A549 (cell line): ENCODE measurements at regions not wholly inside any gene's neighbourhood (a gene's known extent, or its start where the extent isn't known, plus 50 kb on each side); places are given as distances from the start of the nearest gene placed in this dataset.

Experiments
- ATAC-seq, 2 experiments: fragments of 200-7000 bp in 1 of 2; fragments of >200 bp in 1 of 2; cut with Nextera tagmentation in 1 of 2; cut with Tn5 transposase in 1 of 2; 3 replicates each; pipeline versions ENCODE4 v1.8.0 to v1.9.1; 2018 to 2020; ENCODE audit warnings: mild to moderate bottlenecking in 1 of 2, moderate library complexity in 1 of 2
- CTCF ChIA-PET: fragments of 300-600 bp; sonication (Branson Sonifier 250); formaldehyde crosslinking; extraction: SDS; loops from one replicate; lab custom pipeline; 2021; ENCODE audit warnings: antibody characterized with exemption, inconsistent platforms; lab: Yijun Ruan, JAX
- POLR2A ChIA-PET: fragments of 350-600 bp; formaldehyde crosslinking; extraction: SDS; loops from one replicate; lab custom pipeline; 2021; ENCODE audit warnings: antibody characterized with exemption, inconsistent platforms; lab: Yijun Ruan, JAX
- DNase-seq, 2 experiments: peaks; one replicate each; pipeline versions ENCODE4 v3.0.0 to v3.0.0-alpha.2; 2011 to 2016; ENCODE audit warnings: low read depth in 1 of 2, low spot score in 1 of 2
- FAIRE-seq: peaks from 2 replicates; lab custom pipeline; 2011; peaks lifted over from hg19 to GRCh38; lab: Jason Lieb, UNC
- H3K27ac ChIP-seq, 2 experiments: fragments of >200 bp; sonication (Bioruptor Twin); formaldehyde crosslinking; 3 replicates each; pipeline ENCODE4 v1.5.1; 2016 to 2017
- H3K4me1 ChIP-seq: fragments of >200 bp; sonication (Bioruptor Twin); formaldehyde crosslinking; 3 replicates; pipeline ENCODE4 v1.6.1; 2016
- H3K4me2 ChIP-seq: fragments of >200 bp; sonication (Bioruptor Twin); formaldehyde crosslinking; 3 replicates; pipeline ENCODE4 v1.6.1; 2016
- H3K4me3 ChIP-seq: fragments of >200 bp; sonication (Bioruptor Twin); formaldehyde crosslinking; 3 replicates; pipeline ENCODE4 v1.5.1; 2016
- H3K9me3 ChIP-seq: fragments of >200 bp; sonication (Bioruptor Twin); formaldehyde crosslinking; 3 replicates; pipeline ENCODE4 v1.6.1; 2016
- BCL3 ChIP-seq: fragments of >200 bp; sonication (Bioruptor Twin); formaldehyde crosslinking; IDR thresholded peaks from 3 replicates; pipeline ENCODE4 v1.6.1; 2016
- BHLHE40 ChIP-seq: IDR thresholded peaks from 2 replicates; pipeline ENCODE4 v1.6.1; 2012; ENCODE audit warnings: low read depth, low read length, inconsistent platforms
- CBX8 ChIP-seq: fragments of 200-600 bp; sonication (generic); IDR thresholded peaks from 2 replicates; pipeline ENCODE4 v1.6.1; 2016
- CHD2 ChIP-seq: fragments of 150-350 bp; IDR thresholded peaks from 2 replicates; pipeline ENCODE4 v1.6.1; 2014; ENCODE audit warnings: low read length; ENCODE audit not compliant: partially characterized antibody
- CHD4 ChIP-seq: fragments of 200-600 bp; sonication (generic); IDR thresholded peaks from 2 replicates; pipeline ENCODE4 v1.6.1; 2016; ENCODE audit warnings: antibody characterized with exemption, mild to moderate bottlenecking, borderline replicate concordance
- EHF ChIP-seq: fragments of 250-450 bp; sonication (Bioruptor Pico); IDR thresholded peaks from 2 replicates; pipeline ENCODE4 v1.5.0; 2020; ENCODE audit warnings: mild to moderate bottlenecking
- EHMT2 ChIP-seq: fragments of 200-600 bp; sonication (generic); IDR thresholded peaks from 2 replicates; pipeline ENCODE4 v1.6.1; 2016; ENCODE audit warnings: antibody characterized with exemption, low read depth, mild to moderate bottlenecking, moderate library complexity
- FOSB ChIP-seq: fragments of 250-450 bp; sonication (Bioruptor Pico); IDR thresholded peaks from 2 replicates; pipeline ENCODE4 v1.5.0; 2020; ENCODE audit warnings: mild to moderate bottlenecking, moderate library complexity
- FOXS1 ChIP-seq: fragments of 250-450 bp; sonication (Bioruptor Pico); IDR thresholded peaks from 2 replicates; pipeline ENCODE4 v1.5.0; 2020; ENCODE audit warnings: mild to moderate bottlenecking, moderate library complexity
- HOXB5 ChIP-seq: fragments of 250-450 bp; sonication (Bioruptor Pico); IDR thresholded peaks from 2 replicates; pipeline ENCODE4 v1.5.0; 2020; ENCODE audit warnings: mild to moderate bottlenecking, moderate library complexity
- JUNB ChIP-seq: fragments of >200 bp; sonication (Bioruptor Twin); formaldehyde crosslinking; IDR thresholded peaks from 2 replicates; pipeline ENCODE4 v1.6.1; 2016
- KDM5A ChIP-seq: fragments of 200-600 bp; sonication (generic); IDR thresholded peaks from 2 replicates; pipeline ENCODE4 v1.6.1; 2016; ENCODE audit warnings: antibody characterized with exemption, mild to moderate bottlenecking
- MAFK ChIP-seq: fragments of 450-650 bp; IDR thresholded peaks from 2 replicates; pipeline ENCODE4 v1.6.1; 2014; ENCODE audit not compliant: partially characterized antibody
- MYC ChIP-seq: IDR thresholded peaks from 2 replicates; pipeline ENCODE4 v1.6.1; 2012; ENCODE audit warnings: mild to moderate bottlenecking, inconsistent platforms, low read length, improper control_type of control experiment, borderline replicate concordance
- NFE2L2 ChIP-seq: fragments of 150-350 bp; conservative IDR thresholded peaks from 2 replicates; pipeline ENCODE4 v1.6.1; 2014; ENCODE audit warnings: low read length
- NR3C1 ChIP-seq: fragments of >200 bp; sonication (Bioruptor Twin); formaldehyde crosslinking; IDR thresholded peaks from 3 replicates; pipeline ENCODE4 v1.6.1; 2017
- PBX3 ChIP-seq: IDR thresholded peaks from 2 replicates; pipeline ENCODE4 v1.6.1; 2012
- POLR2AphosphoS2 ChIP-seq: conservative IDR thresholded peaks from 2 replicates; pipeline ENCODE4 v1.6.1; 2012; ENCODE audit warnings: low read length, improper control_type of control experiment, inconsistent platforms
- RARB ChIP-seq: fragments of 250-450 bp; sonication (Bioruptor Pico); IDR thresholded peaks from 2 replicates; pipeline ENCODE4 v1.8.0; 2021; ENCODE audit warnings: mild to moderate bottlenecking, moderate library complexity
- RCOR1 ChIP-seq: fragments of 150-350 bp; IDR thresholded peaks from 2 replicates; pipeline ENCODE4 v1.6.1; 2014; ENCODE audit warnings: antibody characterized with exemption, low read length, low read depth
- RFX5 ChIP-seq: fragments of 450-650 bp; IDR thresholded peaks from 2 replicates; pipeline ENCODE4 v1.7.1; 2014; ENCODE audit warnings: antibody characterized with exemption, mild to moderate bottlenecking, moderate library complexity
- USF2 ChIP-seq: fragments of 450-650 bp; IDR thresholded peaks from 2 replicates; pipeline ENCODE4 v1.6.1; 2014; ENCODE audit warnings: antibody characterized with exemption
- ZC3H11A ChIP-seq: fragments of 450-650 bp; IDR thresholded peaks from 2 replicates; pipeline ENCODE4 v1.6.1; 2014; ENCODE audit warnings: antibody characterized with exemption, mild to moderate bottlenecking
- ZFP36 ChIP-seq: fragments of 450-650 bp; IDR thresholded peaks from 2 replicates; pipeline ENCODE4 v1.6.1; 2014; ENCODE audit warnings: borderline replicate concordance; ENCODE audit not compliant: partially characterized antibody
- ZNF302 ChIP-seq: fragments of 250-450 bp; sonication (Bioruptor Pico); IDR thresholded peaks from 2 replicates; pipeline ENCODE4 v1.9.0; 2021; ENCODE audit warnings: inconsistent platforms, mild to moderate bottlenecking, moderate library complexity
- ZSCAN20 ChIP-seq: fragments of 250-450 bp; sonication (Bioruptor Pico); IDR thresholded peaks from 2 replicates; pipeline ENCODE4 v1.8.0; 2022; ENCODE audit warnings: mild to moderate bottlenecking, moderate library complexity
- WGBS: methylation state at CpG from one replicate; pipeline ENCODE4 v1.1.6; 2017; ENCODE audit errors: missing lambda C conversion rate; 5-methylcytosine and 5-hydroxymethylcytosine counted together
- TF ChIP-seq, protein P1 (sequence below): fragments of 250-450 bp; sonication (Bioruptor Pico); IDR thresholded peaks from 2 replicates; pipeline ENCODE4 v1.5.0; 2021; ENCODE audit warnings: mild to moderate bottlenecking, moderate library complexity, borderline replicate concordance
- TF ChIP-seq, protein P2 (sequence below): IDR thresholded peaks from 2 replicates; pipeline ENCODE4 v1.6.1; 2012; ENCODE audit warnings: low read depth, borderline replicate concordance

DNA sequence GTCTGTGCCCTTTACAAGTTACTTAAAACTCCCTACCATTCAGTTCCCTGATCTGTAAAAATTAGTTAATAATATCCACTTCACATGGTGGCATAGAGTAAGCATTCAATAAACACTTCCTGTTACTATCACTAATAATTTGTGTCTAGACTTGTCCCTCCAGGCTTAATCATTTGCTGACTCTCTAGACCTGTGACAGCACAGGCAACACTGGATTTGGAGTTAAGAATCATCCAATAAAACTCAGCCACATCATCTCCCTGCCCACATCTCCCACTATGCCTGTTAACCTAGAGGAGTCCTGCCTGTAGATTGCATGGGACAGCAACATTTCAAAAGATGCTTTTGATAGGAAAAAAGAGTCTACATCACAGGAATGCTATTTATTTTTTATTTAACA is 564.6 kb downstream of the MFSD1 start:
- ATAC-seq, result no peak
- ChIA-PET CTCF (no interaction called here), POLR2A (no interaction called here)
- Histone ChIP-seq H3K4me3 (no peak overlapping the region), H3K4me1 (no peaks in the 10 kb centered on the region), H3K9me3 (no peaks in the 10 kb centered on the region), H3K4me2 (no peak overlapping the region), H3K27ac (no peak overlapping the region)
- TF ChIP-seq POLR2AphosphoS2 (no peak), MAFK (no peak), FOXS1 (CRISPR knock-in tag) (no peak), JUNB (no peak), HOXB5 (CRISPR knock-in tag) (no peak), NR3C1 (no peak), BHLHE40 (no peak)
- TF ChIP-seq, protein P1, sequence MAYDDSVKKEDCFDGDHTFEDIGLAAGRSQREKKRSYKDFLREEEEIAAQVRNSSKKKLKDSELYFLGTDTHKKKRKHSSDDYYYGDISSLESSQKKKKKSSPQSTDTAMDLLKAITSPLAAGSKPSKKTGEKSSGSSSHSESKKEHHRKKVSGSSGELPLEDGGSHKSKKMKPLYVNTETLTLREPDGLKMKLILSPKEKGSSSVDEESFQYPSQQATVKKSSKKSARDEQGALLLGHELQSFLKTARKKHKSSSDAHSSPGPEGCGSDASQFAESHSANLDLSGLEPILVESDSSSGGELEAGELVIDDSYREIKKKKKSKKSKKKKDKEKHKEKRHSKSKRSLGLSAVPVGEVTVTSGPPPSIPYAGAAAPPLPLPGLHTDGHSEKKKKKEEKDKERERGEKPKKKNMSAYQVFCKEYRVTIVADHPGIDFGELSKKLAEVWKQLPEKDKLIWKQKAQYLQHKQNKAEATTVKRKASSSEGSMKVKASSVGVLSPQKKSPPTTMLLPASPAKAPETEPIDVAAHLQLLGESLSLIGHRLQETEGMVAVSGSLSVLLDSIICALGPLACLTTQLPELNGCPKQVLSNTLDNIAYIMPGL (CRISPR knock-in tag), result no peak
- FAIRE-seq, result no peak
- DNase-seq, result no peak

DNA sequence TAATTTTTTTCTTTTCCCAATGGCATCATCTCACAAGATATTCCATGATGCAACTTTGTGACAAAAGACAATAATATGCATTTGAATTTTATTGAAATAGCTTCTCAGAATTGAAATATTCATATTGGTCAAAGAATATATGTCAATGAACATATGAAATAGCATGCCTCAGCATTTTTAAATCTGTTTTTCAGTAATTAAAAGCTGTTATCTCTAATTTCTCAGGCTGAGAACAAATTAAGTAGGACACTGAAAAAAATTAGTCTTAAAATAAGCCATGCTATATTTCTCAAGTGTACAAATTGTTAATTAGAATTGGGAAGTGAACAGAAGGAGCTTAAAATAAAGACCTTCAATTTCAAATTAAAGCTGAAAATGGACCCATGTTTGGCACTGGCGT is 570.1 kb downstream of the MFSD1 start:
- FAIRE-seq (no peak), ATAC-seq (no peak)
- Histone ChIP-seq H3K9me3 (no peaks in the 10 kb centered on the region), H3K4me2 (no peak overlapping the region)
- POLR2A ChIA-PET, result no interaction called here
- TF ChIP-seq ZNF302 (CRISPR knock-in tag) (no peak), FOSB (CRISPR knock-in tag) (no peak), MAFK (peak; percentile 71), KDM5A (no peak), CBX8 (no peak), USF2 (no peak), NFE2L2 (no peak)
- TF ChIP-seq, protein P2, sequence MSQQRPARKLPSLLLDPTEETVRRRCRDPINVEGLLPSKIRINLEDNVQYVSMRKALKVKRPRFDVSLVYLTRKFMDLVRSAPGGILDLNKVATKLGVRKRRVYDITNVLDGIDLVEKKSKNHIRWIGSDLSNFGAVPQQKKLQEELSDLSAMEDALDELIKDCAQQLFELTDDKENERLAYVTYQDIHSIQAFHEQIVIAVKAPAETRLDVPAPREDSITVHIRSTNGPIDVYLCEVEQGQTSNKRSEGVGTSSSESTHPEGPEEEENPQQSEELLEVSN, result no peak
- TF ChIP-seq, all 56 proteins: peak for 1
- Histone ChIP-seq H3K4me3 (no peak overlapping the region), H3K4me1 (no peaks in the 10 kb centered on the region), H3K27ac (no peak overlapping the region)
- no peak for DNase-seq
- CTCF ChIA-PET, result no interaction called here
- 2% methylated on average over 1 of the region's 1 CpG for WGBS

GRCh38 chr3:159378396-159379194 is 576.7 kb downstream of the MFSD1 start:
- Histone ChIP-seq H3K4me3 (no peak overlapping the region), H3K4me1 (no peaks in the 10 kb centered on the region), H3K27ac (no peak overlapping the region), H3K4me2 (no peak overlapping the region), H3K9me3 (no peaks in the 10 kb centered on the region)
- ChIA-PET POLR2A (no interaction called here), CTCF (interaction anchor here (0.5 kb wide), 1 partner anchor 11 kb away, joined by 4 read pairs; no protein-coding TSS in a partner anchor)
- DNase-seq, result no peak
- ATAC-seq, result no peak
- no peak for FAIRE-seq
- 8% methylated on average over 4 of the region's 4 CpGs for WGBS
- TF ChIP-seq CHD2 (no peak), ZNF302 (CRISPR knock-in tag) (no peak), RARB (CRISPR knock-in tag) (no peak), RCOR1 (no peak), JUNB (no peak), EHF (CRISPR knock-in tag) (no peak), PBX3 (no peak), HOXB5 (CRISPR knock-in tag) (no peak), ZC3H11A (no peak), FOXS1 (CRISPR knock-in tag) (no peak), BCL3 (no peak), MYC (no peak), ZSCAN20 (CRISPR knock-in tag) (no peak), ZFP36 (no peak), CHD4 (no peak), EHMT2 (no peak), RFX5 (no peak)
- TF ChIP-seq, protein P2, result no peak
